Rectal smooth muscle tissue (tissue), 1 donor: ENCODE measurements at regions not wholly inside any gene's neighbourhood (a gene's known extent, or its start where the extent isn't known, plus 50 kb on each side); places are given as distances from the start of the nearest gene placed in this dataset.

ENCODE experiments used
- H3K27ac ChIP-seq: one replicate; pipeline ENCODE4 v1.7.0; 2013; ENCODE audit warnings: low read depth, low read length, inconsistent platforms
- H3K27me3 ChIP-seq: one replicate; pipeline ENCODE4 v1.7.0; 2013; ENCODE audit warnings: low read length; ENCODE audit not compliant: control insufficient read depth, insufficient read depth
- H3K36me3 ChIP-seq: one replicate; pipeline ENCODE4 v1.7.0; 2013; ENCODE audit warnings: low read length; ENCODE audit not compliant: control insufficient read depth, insufficient read depth
- H3K4me1 ChIP-seq: one replicate; pipeline ENCODE4 v1.7.0; 2013; ENCODE audit warnings: low read length; ENCODE audit not compliant: control insufficient read depth, insufficient read depth
- H3K4me3 ChIP-seq: one replicate; pipeline ENCODE4 v1.7.0; 2013; ENCODE audit warnings: low read length
- H3K9ac ChIP-seq: one replicate; pipeline ENCODE4 v1.7.0; 2013; ENCODE audit warnings: low read length

DNA sequence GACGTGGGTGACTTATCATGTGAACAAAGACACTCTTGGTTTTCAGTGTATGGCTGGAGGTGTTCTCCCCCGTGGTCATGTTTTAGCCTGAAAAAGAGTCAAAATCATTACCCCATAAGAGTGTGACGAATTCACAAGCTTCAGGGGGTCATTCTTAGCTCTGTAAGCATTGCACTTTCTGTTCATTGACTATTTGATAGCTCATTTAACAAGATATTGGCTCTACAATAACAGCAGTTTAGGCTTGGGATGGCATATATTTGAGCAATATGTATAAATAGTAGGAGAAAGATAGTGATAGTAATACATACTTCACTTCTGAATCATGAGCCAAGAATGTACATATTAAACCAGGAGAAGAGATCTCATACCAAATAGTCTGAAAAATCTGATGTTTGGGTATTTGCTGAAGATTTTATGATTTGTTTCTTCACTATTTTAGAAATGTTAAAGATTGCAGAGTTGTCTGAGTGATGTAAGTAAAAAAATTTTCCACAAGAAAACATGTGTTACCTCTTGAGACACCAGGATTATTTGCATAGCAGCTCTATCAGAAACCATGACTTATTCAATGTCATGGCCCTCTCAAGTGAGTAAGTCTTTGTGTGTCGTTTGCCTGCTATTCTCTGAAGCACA is 996.0 kb downstream of the OTOL1 start:
- H3K27me3 ChIP-seq: no peaks in the 10 kb centered on the region
- no peak overlapping the region for H3K9ac ChIP-seq
- no peaks in the 10 kb centered on the region for H3K36me3 ChIP-seq
- H3K4me3 ChIP-seq: no peak overlapping the region
- H3K27ac ChIP-seq: no peak overlapping the region
- no peaks in the 10 kb centered on the region for H3K4me1 ChIP-seq

DNA sequence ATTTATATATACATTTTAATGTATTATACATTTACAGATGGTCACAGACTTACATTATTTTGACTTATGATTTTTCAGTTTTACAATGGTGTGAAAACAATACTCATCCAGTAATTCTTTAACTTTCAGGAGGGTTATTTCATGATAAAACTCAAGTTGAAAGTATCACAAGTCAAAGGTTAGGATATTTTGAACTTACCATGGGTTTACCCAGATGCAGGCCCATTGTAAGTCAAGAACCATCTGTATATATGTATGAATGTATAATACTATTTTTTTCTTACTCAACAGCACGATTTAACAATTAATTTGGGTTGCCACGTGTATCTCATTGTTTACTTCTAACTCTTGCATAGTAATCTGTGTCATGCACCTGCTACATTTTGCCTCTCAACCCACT is 1002.0 kb downstream of the OTOL1 start:
- Histone ChIP-seq H3K36me3 (no peaks in the 10 kb centered on the region), H3K9ac (no peak overlapping the region), H3K27ac (no peak overlapping the region), H3K4me3 (no peak overlapping the region), H3K4me1 (no peaks in the 10 kb centered on the region), H3K27me3 (no peaks in the 10 kb centered on the region)

DNA sequence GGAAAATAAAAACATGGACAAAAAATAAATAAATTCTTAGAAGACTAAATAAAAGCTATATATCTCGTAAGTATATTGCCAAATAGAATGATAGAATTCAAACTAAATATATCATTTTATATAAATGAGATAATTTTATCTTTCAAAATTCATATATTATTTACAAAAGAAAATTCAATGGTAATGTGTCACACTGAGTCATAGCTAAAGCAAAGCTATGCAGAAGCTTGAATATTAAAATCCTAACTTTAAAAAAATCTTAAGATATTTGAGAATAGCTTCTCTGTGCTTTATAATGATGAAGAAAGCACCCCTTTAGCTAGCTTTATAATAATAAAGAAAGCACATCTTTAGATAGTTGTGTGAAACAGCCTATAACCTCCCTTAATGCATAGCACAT is 1010.8 kb downstream of the OTOL1 start:
- Histone ChIP-seq H3K4me1 (no peaks in the 10 kb centered on the region), H3K27ac (no peak overlapping the region), H3K4me3 (no peak overlapping the region), H3K27me3 (no peaks in the 10 kb centered on the region), H3K36me3 (no peaks in the 10 kb centered on the region), H3K9ac (no peak overlapping the region)

DNA sequence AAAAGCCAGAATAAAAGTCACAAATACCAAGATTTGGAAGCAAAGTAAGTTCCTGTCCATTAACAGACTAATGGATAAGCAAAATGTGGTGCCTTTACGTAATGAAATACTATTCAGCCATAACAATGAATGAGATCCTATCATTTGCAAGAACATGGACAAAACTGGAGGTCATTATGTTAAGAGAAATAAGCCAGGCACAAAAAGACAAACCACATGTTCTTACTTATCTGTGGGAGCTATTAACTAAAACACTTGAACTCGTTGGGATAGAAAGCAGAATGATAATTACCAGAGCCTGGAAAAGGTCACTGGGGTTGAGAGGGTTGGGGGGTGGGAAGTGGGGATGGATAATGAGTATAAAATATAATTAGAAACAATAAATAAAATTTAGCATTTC is 1015.9 kb downstream of the OTOL1 start:
- no peak overlapping the region for H3K4me3 ChIP-seq
- no peaks in the 10 kb centered on the region for H3K27me3 ChIP-seq
- H3K36me3 ChIP-seq: no peaks in the 10 kb centered on the region
- no peak overlapping the region for H3K27ac ChIP-seq
- H3K9ac ChIP-seq: no peak overlapping the region
- H3K4me1 ChIP-seq: no peaks in the 10 kb centered on the region

DNA sequence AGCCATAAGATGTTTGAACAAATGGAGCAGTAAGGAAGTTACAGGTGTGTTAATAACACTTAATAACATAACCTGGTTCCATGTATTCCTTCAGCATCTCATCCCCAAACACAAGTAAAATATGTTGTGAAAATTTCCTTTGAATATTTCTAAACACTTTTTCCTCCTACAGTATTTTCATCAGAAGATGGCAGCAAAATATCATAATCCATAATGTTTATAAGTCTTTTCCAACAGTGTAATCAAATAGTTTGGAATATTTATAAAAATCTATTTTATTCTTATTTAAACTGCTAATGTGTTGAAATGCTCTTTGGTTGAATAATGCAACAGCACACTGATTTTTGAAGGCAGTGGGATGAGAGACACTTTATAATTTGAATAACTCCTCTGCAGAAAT is 1020.5 kb downstream of the OTOL1 start:
- Histone ChIP-seq H3K4me1 (no peaks in the 10 kb centered on the region), H3K27ac (no peak overlapping the region), H3K27me3 (no peaks in the 10 kb centered on the region)

DNA sequence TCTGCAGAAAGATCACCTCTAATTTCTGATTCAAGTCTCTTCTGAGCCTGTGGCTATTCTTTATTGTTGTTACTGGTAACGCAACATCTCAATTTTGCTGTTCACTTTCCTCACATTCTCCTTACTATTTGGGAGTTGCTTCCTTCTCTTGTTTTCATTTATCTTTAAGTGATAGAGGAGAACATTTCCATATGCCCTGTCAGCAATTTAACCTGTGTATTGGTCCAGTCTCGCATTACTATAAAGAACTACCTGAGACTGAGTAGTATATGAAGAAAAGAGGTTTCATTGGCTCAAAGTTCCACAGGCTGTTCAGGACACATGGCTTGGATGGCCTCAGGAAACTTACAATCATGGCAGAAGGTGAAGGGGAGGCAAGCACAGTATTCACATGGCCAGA is 1025.1 kb downstream of the OTOL1 start:
- no peaks in the 10 kb centered on the region for H3K4me1 ChIP-seq
- H3K9ac ChIP-seq: no peak overlapping the region
- no peaks in the 10 kb centered on the region for H3K27me3 ChIP-seq
- H3K27ac ChIP-seq: no peak overlapping the region
- no peaks in the 10 kb centered on the region for H3K36me3 ChIP-seq
- no peak overlapping the region for H3K4me3 ChIP-seq

More for the DNA sequence above, 1020.5 kb downstream of the OTOL1 start:
- no peak overlapping the region for H3K4me3 ChIP-seq
- H3K36me3 ChIP-seq: no peaks in the 10 kb centered on the region
- no peak overlapping the region for H3K9ac ChIP-seq

DNA sequence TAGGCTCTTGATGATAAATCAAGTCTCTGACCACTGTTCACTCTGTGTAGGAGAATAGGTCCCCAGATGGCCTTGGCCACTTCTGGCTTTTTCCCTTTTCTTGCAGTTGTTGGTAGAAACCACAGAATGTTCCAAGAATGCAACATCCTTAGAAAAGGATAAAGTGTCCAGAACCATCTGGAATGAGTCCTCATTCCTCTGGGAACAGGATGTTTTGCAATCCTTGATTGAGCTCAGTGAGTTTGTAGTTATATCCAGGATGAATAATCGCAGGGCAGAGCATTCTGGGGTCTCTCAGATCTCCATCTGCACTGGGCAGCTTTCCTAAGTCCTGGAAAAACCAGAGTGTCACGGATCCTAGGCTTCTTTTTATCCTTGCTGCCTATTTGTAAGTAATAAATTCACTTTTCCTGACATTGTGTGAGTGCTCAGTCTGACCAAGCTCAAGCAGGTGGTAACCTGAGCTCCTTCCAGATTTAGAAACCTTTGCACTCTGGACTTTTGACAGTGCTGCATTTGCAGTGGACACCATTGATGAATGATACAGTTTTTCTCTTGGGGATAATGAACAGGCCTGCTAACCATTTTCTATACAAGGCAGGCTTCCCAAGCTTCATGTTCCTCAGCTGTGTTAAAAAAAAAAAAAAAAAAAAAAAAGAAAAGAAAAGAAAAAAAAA is 1028.6 kb downstream of the OTOL1 start:
- Histone ChIP-seq H3K36me3 (no peaks in the 10 kb centered on the region), H3K4me1 (no peaks in the 10 kb centered on the region), H3K27me3 (no peaks in the 10 kb centered on the region), H3K9ac (no peak overlapping the region), H3K27ac (no peak overlapping the region), H3K4me3 (no peak overlapping the region)

DNA sequence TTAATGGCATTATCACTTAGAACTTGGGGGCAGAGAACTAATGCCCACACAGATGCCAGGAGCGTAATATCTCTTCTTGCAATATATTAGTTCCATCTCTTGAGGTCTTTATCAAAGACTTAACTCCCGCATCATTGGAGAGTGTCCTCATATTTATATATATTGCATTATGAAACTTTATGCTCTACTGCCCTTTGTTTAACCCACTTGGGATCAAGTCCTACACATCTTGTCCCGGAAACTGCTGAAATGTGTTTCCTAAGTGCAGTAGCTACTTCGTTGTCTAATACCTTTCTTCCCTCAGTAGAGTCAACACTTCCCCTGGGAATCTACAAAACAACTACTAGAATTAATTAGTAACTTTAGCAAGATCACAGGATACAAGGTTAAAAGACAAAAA is 1029.2 kb downstream of the OTOL1 start:
- Histone ChIP-seq H3K4me3 (no peak overlapping the region), H3K27ac (no peak overlapping the region), H3K9ac (no peak overlapping the region), H3K4me1 (no peaks in the 10 kb centered on the region), H3K36me3 (no peaks in the 10 kb centered on the region), H3K27me3 (no peaks in the 10 kb centered on the region)

DNA sequence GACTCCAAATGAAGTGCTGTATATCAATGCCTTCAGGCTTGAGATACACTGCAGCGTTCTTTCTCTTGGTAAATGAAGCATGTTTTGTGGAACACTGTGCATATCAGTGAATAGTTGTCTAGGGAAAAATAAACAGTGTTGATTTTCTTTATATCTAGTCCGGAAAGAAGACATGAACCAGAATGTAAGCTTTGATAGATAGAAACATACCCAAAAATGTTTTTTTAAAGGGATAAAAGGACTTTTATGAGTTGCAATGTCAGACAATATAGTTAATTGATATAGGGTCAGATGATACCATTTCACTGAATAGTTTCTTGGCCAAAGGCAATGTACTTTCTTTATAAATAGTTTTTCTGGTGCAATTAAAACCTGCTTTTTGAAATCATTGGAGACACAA is 1037.8 kb downstream of the OTOL1 start:
- Histone ChIP-seq H3K4me3 (no peak overlapping the region), H3K4me1 (no peaks in the 10 kb centered on the region), H3K9ac (no peak overlapping the region), H3K36me3 (no peaks in the 10 kb centered on the region), H3K27me3 (no peaks in the 10 kb centered on the region), H3K27ac (no peak overlapping the region)

DNA sequence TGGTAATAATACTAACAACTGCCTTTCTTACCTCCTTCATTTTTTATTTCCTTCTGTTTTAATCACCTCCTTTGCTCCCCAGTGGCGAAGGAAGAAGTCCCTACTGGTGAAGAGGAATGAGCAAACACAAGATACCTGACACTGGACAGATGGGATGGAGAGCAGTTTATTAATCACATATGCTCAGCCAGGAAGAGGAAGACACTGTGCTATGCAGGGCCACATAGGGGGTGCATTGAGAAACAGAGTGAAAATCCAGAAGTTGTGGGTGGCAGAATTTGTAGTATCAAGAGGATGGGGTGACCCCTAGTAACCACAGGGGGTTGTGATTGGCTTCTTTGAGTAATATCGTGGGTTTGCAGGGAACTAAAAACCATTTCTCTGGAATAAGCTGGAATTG is 1041.9 kb downstream of the OTOL1 start:
- no peaks in the 10 kb centered on the region for H3K27me3 ChIP-seq
- no peaks in the 10 kb centered on the region for H3K36me3 ChIP-seq
- H3K9ac ChIP-seq: no peak overlapping the region
- H3K4me3 ChIP-seq: no peak overlapping the region
- H3K4me1 ChIP-seq: no peaks in the 10 kb centered on the region
- no peak overlapping the region for H3K27ac ChIP-seq

DNA sequence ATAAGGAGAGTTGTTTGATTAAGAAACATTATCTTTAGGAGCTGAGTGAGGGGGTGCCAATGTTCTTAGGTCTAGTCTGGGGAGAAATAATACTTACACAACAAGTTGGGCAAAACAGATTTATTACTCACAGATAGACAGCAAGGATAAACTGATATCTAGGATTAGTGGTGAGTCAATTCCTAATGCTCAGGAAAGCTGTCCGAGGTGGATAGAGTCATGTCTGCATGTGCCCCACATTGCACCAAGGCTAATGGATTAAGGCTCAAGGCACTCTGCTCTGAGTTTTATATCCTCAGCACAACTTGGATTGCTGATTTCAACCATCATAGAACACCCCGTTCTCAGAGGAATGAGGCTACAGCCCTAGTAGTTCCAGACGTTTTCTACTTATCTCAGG is 1042.3 kb downstream of the OTOL1 start:
- Histone ChIP-seq H3K27me3 (no peaks in the 10 kb centered on the region), H3K4me3 (no peak overlapping the region)

DNA sequence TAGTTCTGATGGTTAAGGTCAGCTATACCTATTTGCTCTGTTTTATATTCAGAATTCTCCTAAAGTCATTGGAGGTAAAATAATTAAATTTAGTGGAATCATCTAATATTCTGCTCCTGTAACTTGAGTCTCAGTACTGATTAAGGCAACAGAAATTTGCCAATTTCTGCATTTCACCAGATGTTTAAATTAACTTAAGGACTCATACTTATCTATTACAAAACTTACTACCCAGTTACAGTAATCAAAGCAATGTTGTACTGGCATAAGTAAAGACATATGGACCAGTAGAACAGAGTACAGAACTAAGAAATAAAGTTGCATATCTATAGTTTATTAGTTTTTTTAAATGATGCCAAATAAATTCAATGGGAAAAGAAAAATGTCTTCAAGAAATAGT is 1043.8 kb downstream of the OTOL1 start:
- Histone ChIP-seq H3K4me1 (no peaks in the 10 kb centered on the region), H3K27me3 (no peaks in the 10 kb centered on the region), H3K36me3 (no peaks in the 10 kb centered on the region), H3K4me3 (no peak overlapping the region), H3K9ac (no peak overlapping the region), H3K27ac (no peak overlapping the region)

More for the DNA sequence above, 1042.3 kb downstream of the OTOL1 start:
- H3K4me1 ChIP-seq: no peaks in the 10 kb centered on the region
- H3K36me3 ChIP-seq: no peaks in the 10 kb centered on the region
- H3K9ac ChIP-seq: no peak overlapping the region
- H3K27ac ChIP-seq: no peak overlapping the region

DNA sequence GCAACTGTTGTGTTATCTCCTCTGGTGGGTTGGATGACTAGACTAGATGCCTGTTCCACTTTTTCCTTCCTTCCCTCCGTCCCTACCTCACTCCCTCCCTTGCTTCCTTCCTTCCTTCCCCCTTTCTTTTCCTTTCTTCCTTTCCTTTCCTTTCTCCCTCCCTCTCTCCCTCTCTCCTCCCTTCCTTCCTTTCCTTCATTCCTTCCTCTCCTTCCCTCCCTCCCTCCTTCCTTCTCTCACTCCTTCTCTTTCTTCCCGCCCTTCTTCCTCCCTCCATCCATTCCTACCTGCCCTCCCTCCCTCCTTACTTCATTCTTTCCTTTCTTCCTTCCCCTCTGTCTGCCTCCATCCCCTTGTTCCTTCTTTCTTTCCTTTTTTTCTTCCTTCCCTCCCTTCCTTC is 1045.3 kb downstream of the OTOL1 start:
- no peak overlapping the region for H3K9ac ChIP-seq
- H3K4me3 ChIP-seq: no peak overlapping the region
- no peaks in the 10 kb centered on the region for H3K27me3 ChIP-seq
- H3K36me3 ChIP-seq: no peaks in the 10 kb centered on the region
- H3K27ac ChIP-seq: no peak overlapping the region
- no peaks in the 10 kb centered on the region for H3K4me1 ChIP-seq
